HG02571 (cell line): ENCODE measurements at regions not wholly inside any gene's neighbourhood (a gene's known extent, or its start where the extent isn't known, plus 50 kb on each side); places are given as distances from the start of the nearest gene placed in this dataset.
"Not testable (repeated sequence)": the region's sequence is repeated elsewhere in the genome, so short reads cannot be mapped to it uniquely, and the experiment has no call there.

Source experiments
- ATAC-seq: cut with Tn5 transposase; IDR thresholded peaks from one replicate; pipeline ENCODE4 v1.9.1; 2021; ENCODE audit warnings: mild to moderate bottlenecking, moderate library complexity; ENCODE audit not compliant: unreplicated experiment

DNA sequence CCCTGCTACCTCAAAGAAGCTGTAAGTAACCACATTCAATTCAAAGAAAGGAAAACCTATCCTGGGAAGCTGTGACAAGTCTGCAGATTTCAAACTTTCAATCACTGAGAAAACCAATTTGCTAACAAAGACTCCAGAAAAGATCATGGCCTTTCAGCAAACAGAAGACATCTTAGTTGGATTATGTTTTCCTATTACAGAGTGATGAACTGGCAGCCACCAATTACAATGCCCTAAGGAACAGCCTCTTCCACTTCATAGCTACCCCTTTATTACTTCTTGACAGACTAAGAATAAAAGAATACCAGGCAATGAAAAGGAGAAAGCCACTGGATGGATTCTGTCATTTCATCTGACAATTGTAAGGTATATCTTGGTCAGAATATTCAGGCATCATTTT is 128.2 kb upstream of the RASEF start:
- no peak for ATAC-seq

DNA sequence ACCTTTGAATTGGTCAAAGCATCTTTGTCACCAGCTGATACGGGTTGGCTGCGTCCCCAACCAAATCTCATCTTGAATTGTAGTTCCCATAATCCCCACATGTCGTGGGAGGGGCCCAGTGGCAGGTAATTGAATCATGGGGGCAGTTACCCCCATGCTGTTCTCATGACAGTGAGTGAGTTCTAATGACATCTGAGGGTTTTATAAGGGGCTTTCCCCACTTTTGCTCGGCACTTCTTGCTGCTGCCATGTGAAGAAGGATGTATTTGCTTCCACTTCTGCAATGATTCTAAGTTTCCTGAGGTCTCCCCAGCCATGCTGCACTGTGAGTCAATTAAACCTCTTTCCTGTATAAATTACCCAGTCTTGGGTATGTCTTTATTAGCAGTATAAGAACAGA is 126.1 kb upstream of the RASEF start:
- not testable (repeated sequence) for ATAC-seq

DNA sequence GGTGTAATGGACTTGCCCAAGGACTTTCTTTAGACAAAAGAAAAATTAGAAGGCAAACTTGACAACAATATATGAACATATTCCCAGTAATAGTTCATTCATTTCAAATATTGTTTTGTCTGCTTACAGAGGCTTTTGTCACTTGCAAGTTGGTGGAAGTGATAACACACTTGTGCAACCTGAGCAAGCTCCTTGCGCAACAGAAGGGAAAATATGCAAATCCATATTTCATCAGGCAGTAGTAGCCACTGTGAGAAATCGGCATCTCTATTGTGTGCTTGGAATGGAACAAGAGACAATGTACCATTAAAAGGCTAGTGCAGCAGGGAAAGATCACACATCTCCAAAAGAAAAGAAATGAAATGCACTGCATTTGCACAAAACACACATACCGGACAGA is 125.3 kb upstream of the RASEF start:
- ATAC-seq, result no peak

DNA sequence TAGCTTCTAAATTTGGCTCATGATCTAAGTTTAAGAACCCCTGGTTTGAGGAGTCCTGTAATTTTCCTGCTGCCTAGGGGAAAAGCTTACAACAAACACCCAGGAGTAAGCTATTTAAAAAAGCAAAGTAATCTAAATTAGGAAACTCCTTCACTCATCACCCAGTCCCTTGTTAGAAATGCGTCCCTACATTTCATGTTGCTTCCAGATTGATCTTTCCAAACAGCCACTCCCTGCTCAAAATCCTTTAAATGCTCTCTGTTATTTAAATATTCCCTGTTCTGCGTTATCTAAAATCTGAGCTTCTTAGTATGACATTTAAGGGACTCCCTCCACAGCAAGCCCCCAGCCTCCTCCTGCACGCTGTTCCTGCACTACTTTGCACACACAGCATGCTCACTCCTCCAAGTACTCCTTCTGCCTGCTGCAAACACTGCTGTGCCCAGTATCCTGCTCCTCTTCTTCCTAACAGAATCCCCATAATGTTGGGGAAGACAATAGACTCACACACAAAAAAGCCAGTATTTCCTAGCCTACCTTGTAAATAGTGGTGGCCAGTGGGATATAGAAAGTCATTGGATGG is 123.3 kb upstream of the RASEF start:
- no peak for ATAC-seq

DNA sequence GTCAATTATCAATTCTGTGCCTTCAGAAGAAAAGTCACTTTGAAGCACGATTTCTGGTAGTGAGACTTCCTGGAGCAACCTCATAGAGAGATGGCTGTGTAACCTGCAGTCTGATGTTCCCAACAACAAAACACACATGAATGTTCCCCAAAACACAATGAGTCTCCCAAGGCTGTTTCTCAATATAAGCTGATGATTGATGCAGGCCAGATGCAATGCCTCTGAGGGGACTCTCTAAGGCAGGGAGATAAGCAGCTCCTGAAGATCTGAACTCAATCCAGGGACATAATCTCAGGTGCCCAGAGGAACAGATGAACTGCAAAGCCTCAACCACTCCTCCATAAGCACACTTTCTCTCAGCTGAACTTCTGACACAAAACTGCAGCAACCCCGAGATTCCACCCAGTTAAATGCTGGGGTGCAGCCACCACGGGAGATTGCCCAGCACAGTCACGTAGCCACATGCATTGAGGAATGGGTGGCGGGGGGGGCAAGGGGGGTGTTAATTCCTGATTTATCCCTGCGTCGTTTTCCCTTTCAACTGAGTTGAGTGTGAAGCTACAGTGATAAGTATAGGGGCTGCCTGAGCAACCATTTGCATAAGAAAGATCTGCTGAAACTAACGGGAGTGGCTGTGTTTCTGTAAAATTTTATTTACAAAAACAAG is 122.7 kb upstream of the RASEF start:
- no peak for ATAC-seq

DNA sequence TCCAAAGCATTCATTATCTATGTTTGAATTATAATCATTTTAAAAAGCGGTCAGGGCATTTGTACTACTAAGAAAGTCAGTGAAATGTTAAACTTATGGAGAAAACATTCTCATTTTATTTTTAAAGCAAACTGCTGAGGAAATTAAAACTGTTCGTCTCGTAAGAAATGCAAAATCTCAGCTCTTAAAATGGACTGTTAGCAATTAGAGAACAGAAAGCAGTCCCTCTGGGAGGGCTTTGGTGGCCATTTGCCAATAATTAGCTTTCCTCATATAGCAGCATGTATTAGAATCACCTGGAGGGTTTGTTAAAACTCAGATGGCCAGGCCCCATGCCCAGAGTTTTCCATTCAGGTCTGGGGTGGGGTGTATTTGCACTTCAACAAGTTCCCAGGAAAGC is 120.7 kb upstream of the RASEF start:
- ATAC-seq, result no peak

DNA sequence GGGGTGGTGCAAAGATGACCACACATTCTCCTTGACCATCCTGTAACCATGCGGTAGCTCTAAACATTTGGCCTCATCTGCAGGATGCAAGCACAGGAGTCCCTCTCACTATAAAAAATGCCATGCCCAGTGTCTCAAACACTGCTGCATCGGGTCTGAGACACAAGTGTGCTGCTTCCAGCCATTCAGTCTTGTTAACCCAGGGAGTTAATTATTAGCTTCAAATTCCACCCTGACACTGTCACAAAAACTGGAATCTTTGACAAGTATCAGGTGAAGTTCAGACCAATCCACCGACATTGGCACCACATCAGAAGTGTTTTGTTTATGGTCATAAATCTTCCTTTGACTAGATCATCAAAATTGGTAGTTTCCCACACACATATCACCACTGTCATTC is 119.1 kb upstream of the RASEF start:
- no peak for ATAC-seq

DNA sequence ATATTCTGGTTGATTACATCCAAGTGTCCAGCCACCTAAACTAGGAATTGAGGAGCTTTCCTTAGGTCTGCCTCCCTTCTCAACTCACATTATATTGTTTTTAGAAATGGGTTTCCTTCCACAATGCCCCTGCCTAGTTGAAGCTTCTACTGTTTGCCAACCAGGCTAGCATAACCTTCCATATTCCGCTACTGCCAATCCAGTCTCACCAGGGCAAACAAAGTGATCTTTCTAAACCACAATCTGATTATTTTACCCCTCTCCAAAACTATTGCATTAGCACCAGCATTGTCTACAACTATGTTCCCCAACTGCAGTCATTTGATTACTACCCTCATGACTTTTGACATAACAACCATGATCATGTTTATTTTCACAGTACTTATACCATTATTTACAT is 115.8 kb upstream of the RASEF start:
- ATAC-seq, result no peak

DNA sequence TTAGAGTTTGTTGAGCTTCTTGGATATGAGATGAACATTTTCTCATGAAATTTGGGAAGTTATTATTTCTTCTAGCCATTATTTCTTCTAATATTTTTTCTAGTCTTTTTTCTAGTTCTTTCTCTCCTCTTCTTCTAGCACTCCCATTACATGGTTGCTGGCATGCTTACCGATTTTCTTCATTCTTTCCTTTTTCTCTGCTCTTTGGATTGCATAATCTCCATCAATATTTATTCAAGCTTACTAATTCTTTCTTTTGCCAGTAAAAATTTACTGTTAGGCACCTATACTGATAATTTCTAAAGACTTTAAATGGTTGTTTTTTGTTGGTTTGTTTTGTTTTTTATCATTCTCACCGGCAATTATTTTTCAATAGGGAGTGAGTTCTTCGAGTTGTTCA is 114.8 kb upstream of the RASEF start:
- no peak for ATAC-seq

DNA sequence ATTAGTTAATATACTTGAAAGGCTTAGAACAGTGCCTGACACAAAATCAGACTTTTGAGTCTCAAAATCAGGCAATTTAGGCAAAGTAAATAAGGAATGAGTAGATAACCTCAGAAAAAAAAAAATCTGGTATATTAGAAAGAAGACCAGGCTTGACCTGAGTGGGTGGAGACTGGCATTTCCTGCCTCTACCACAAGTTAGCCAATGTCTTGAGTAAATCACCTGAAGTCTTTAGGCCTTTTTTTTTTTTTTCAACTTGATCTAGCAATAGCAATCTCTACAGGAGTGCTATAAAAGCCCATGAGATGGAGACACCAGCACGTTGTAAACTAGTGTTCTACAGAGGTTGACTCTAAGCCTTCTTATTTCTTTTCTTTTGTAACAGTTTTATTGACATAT is 104.2 kb upstream of the RASEF start:
- no peak for ATAC-seq

DNA sequence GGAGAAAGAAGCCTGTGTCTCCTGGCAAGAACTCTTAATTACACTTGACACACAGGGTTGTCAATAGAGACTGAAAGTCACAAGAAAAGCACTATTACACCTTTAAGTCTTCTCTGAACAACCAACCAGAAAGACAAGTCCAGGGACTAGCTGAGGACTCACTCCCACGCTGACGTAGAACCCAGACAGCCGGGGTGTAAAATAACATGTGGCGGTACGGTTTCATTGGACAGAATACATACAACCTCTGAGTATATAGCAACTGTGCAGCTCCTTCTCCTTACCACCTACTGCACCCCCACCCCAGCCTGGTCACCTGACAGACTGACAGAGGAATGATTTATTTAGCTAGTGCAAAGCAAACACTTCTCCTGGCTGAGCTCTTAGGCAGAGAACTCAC is 103.4 kb upstream of the RASEF start:
- no peak for ATAC-seq

DNA sequence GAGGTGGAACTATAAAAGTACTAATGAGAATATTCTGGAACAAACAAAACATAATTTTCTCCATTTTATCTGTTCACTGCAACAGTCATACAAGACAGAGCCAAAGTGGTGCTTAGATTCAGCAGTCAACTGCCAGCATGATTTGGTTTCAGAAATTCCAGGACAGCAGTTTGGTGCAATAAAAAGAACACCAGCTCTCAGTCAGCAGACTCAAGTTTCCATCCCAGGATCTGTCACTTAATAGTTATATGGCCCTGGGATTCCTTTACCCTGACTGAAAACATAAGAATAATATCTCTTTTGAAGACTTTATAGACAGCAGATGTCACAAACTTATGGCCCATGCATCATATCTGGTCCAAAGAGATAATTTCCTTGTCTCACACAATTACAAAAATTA is 92.8 kb upstream of the RASEF start:
- ATAC-seq, result no peak

DNA sequence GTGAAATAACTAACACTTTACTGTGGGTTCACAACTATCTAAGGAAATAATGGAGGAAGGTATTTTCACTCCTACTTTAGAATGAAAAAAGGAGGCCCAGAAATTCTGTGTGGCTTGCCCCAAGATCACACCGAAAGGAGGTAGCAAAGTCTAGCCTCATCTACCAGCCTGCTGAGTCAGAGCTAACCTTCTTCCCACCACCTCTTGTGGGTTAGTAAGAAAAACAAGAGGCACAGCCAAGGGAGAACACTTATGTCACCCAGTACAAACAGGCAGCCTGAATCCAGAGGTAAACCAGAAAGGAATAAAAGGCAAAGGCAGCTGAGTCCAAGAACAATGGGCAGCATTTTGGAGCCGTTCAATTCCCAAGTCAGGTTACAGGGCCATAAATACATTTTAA is 91.9 kb upstream of the RASEF start:
- ATAC-seq, result peak; percentile 44

DNA sequence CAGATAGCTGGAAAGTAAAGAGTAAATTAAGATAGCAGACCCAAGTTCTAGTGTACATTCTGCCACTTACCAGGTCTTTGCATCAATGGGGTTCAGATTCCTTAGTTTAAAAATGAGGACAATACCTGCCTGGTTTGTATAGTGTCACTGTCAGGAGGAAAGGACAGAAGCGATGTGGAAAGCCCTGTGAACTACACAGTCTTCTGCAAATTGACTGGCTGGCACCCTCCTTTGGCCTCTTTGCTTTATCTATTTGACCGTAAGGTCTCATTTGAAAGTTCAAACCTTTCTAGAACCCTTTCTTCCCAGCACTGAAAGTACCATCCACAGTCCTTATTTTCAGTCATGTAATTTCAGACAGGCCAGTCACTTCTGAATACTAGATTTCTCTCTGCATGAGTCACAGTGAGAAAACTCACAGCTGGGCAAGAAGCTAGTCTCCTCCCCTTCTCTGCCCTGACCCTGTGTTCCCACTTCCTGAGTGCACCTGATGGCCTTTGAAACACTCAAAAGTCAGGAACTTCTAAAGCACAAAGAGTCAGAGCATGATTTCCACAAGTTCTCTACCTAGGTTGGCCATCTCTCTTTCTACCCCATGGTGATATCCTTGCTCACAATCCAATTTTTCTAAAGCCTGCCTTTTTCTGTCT is 91.3 kb upstream of the RASEF start:
- ATAC-seq, result peak; percentile 97

DNA sequence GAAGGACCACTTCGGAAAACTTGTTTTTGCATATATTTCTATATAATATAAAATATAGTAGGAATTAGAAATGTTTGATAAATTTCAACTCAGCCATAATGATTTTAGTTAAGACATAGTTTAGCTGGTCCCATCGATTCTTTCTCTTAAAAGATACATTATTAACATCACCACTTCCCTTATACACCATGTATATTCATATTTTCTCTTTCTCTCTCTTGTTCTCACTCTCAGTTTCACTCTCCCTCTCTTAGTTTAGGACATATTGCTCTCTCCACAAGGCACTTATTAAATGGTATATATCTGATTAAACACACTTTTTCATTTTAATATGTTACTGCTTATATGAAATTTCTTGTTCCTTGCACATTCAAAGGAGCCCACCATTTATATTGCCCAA is 90.1 kb upstream of the RASEF start:
- ATAC-seq, result no peak

DNA sequence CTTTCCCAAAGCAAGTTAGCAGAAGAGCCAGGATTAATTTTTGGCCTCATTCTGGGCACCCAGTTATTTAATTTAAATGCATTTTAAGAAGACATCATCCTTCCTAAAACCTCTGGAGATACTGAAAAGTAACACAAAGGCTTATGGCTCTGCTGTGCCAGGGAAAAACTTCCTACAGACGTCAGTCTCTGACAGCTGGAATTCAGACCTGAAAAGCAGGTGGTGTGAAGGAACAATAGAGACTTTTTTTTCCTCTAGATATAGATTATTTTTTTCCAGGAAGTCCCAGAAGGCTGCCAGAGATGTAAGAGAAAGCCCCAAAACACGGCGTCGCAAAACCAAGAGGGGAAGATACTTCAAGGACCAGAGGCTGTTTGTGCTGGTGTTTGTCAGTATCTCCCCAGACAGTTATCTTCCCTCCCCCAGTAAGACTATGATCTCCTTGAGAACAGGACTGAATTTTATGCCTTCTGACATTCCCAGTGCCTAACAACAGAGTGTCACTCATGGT is 88.7 kb upstream of the RASEF start:
- no peak for ATAC-seq

DNA sequence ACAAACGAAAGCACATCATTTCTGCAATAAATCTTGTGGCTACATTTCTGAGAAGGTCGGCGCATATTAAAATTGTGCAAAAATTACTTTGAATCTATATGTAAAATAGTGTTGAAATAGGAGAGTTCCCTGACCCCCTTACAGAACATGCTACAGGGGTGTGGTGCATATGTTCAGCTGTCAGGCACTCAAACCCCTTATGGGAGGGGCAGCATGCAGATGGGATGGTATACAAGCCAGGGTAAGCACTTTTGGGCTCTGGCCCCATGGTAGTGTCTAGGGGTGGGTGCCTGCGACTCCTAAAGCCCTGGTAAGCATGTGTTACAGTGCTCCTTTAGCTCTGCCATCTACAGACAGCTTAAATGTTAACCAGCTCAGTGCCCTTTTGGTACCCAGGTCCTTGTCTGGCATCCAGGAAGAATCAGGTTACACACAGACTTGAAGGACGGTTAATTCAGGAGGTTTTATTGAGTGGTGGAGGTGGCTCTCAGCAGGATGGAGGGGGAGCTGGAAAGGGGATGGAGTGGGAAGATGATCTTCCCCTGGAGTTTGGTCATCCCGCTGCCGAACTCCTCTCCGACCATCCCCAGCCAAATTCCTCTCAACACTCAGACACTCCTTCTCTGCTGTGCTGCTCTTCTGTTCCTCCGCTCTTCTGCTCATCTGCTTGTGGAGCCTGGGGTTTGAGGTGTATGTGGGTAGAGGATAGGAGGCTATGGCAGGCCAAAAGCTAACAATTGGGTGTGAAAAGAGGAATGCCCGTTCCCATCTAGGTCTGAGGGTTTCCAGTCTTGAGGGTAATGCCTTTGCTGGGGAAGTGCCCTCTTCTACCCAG is 84.6 kb upstream of the RASEF start:
- ATAC-seq, result no peak

DNA sequence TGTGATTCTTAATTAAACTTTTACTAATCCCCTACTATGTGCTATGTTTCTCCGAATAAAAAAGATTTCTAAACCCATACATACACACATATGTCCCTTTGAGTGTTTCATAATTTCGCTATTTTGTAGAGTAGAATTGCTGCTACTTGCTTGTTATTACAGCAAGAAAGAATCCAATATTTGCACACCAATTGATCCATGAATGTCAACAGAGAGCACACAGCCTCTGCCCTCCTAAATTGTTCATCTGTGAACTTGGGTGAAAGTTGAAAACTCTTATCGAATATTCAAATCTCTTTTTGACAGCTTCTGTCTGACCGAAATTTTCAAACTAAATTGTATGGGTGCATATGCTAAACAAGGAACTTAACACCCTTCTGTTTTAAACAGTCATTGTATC is 83.4 kb upstream of the RASEF start:
- no peak for ATAC-seq

DNA sequence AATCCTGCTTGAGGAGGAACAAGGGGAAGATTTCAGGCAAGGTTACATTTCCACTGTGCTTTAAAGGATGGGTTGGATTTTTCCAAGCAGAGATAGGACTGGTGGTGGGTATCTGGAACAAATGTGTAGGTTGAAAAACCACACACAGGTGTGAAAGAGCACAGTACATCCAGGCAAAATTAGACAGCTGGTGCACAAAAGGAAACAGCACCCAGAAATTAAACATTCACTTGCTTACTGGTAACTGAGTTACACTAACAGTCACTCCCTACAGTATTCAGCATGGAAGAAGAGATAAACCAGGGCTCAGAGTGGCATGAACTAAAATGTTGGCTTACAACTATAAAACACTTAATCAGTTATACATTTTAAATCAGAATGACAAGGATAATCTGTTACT is 81.5 kb upstream of the RASEF start:
- ATAC-seq, result no peak

DNA sequence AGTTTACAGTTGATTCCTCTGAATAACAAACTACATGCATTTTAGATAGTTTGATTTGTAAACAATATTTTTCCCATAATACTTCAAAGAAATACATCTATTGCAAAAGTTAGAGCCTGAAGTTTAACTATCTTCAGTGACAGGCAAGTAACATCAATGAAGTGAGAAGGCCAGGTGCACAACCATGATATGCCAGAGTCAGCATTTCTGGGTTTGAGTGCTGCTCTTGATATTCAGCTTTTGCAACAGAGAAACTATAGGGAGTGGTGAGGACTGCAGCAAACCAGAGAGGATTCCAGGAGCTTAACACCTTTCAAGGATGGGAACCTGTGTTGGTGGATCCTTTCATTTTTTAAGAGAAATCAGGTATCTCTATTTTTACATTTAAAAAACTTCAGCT is 79.4 kb upstream of the RASEF start:
- ATAC-seq, result no peak

DNA sequence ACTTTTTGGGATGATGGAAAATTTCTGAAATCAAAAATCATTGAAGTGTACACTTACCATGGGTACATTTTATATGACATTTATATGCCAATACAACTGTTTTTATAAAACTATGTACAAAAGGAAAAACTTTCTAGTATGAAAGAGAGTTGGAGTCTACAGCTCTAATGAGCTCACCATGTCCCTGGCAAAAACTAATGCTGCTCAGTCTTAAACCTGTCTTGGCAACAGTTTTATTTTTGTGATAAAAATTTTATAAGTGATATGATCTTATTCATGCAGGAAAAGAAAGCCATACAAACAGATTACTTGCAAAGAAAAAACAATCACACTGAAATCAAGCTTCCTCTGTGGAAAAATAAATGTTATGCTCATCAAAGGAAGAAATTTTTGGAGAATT is 78.9 kb upstream of the RASEF start:
- ATAC-seq, result no peak

DNA sequence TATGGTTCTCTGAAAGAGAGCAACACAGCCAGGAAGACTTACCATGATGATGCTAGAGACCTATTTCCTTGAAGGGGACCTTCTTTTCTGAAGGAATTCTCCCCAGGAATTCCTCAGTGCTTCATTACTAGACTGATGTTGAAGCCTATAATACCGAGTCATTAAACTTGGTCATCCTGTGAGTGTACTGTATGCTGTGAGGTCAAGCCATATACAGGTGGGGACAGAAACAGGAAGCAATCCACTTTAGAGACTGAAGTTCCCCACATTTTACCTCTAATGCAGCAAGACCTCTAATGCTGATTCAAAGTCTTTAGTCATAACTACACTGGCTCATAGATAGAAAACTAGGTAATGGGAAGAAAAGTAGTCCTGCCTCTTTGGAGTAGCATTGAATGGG is 77.1 kb upstream of the RASEF start:
- no peak for ATAC-seq
